ENCODE measurements at regions not wholly inside any gene's neighbourhood (a gene's known extent, or its start where the extent isn't known, plus 50 kb on each side); places are given as distances from the start of the nearest gene placed in this dataset.

- DNase-seq = no peak
Observed at GRCh38 chr3:83302091-83302490, 1540.6 kb upstream of the GBE1 start.

GRCh38 chr3:83317605-83318004 is 1556.2 kb upstream of the GBE1 start:
- no peak for DNase-seq

- DNase-seq = no peak
Observed at GRCh38 chr3:83320726-83321125, 1559.3 kb upstream of the GBE1 start.

- DNase-seq = no peak
Observed at GRCh38 chr3:83321457-83321856, 1560.0 kb upstream of the GBE1 start.

GRCh38 chr3:83321891-83322290 is 1560.4 kb upstream of the GBE1 start:
- no peak for DNase-seq

GRCh38 chr3:83354205-83354604 is 1592.8 kb upstream of the GBE1 start:
- DNase-seq = no peak

GRCh38 chr3:83393276-83393675 is 1565.5 kb upstream of the CADM2 start:
- no peak for DNase-seq

GRCh38 chr3:83403927-83404326 is 1554.9 kb upstream of the CADM2 start:
- no peak for DNase-seq

- DNase-seq = no peak
Observed at GRCh38 chr3:83426300-83426699, 1532.5 kb upstream of the CADM2 start.

GRCh38 chr3:83434880-83435587 is 1523.8 kb upstream of the CADM2 start:
- DNase-seq = no peak

GRCh38 chr3:83438188-83438587 is 1520.6 kb upstream of the CADM2 start:
- DNase-seq = no peak

GRCh38 chr3:83453056-83453455 is 1505.7 kb upstream of the CADM2 start:
- DNase-seq = no peak

GRCh38 chr3:83454353-83454752 is 1504.4 kb upstream of the CADM2 start:
- no peak for DNase-seq

- DNase-seq = no peak
Observed at GRCh38 chr3:83457551-83457950, 1501.2 kb upstream of the CADM2 start.

- DNase-seq = no peak
Observed at GRCh38 chr3:83460052-83460451, 1498.7 kb upstream of the CADM2 start.

- no peak for DNase-seq
Observed at GRCh38 chr3:83461411-83461810, 1497.4 kb upstream of the CADM2 start.

- DNase-seq = no peak
Observed at GRCh38 chr3:83477563-83477962, 1481.2 kb upstream of the CADM2 start.

GRCh38 chr3:83482402-83483070 is 1476.3 kb upstream of the CADM2 start:
- DNase-seq = no peak

- DNase-seq = no peak
Observed at GRCh38 chr3:83496462-83496861, 1462.3 kb upstream of the CADM2 start.

- DNase-seq = no peak
Observed at GRCh38 chr3:83498361-83499016, 1460.3 kb upstream of the CADM2 start.

- no peak for DNase-seq
Observed at GRCh38 chr3:83500422-83500821, 1458.4 kb upstream of the CADM2 start.

GRCh38 chr3:83500931-83501330 is 1457.9 kb upstream of the CADM2 start:
- DNase-seq = no peak

- DNase-seq = no peak
Observed at GRCh38 chr3:83513051-83513450, 1445.7 kb upstream of the CADM2 start.

- DNase-seq = no peak
Observed at GRCh38 chr3:83513677-83514076, 1445.1 kb upstream of the CADM2 start.
